ENCODE measurements at regions not wholly inside any gene's neighbourhood (a gene's known extent, or its start where the extent isn't known, plus 50 kb on each side); places are given as distances from the start of the nearest gene placed in this dataset.

GRCh38 chr3:14337828-14338227 is 64.6 kb upstream of the SLC6A6 start:
- DNase-seq (ENCODE audit: low read depth) = no peak

- no peak for DNase-seq (ENCODE audit: low read depth)
Observed at GRCh38 chr3:14338242-14338641, 64.2 kb upstream of the SLC6A6 start.

GRCh38 chr3:14338898-14339458 is 63.4 kb upstream of the SLC6A6 start:
- DNase-seq (ENCODE audit: low read depth) = no peak

DNA sequence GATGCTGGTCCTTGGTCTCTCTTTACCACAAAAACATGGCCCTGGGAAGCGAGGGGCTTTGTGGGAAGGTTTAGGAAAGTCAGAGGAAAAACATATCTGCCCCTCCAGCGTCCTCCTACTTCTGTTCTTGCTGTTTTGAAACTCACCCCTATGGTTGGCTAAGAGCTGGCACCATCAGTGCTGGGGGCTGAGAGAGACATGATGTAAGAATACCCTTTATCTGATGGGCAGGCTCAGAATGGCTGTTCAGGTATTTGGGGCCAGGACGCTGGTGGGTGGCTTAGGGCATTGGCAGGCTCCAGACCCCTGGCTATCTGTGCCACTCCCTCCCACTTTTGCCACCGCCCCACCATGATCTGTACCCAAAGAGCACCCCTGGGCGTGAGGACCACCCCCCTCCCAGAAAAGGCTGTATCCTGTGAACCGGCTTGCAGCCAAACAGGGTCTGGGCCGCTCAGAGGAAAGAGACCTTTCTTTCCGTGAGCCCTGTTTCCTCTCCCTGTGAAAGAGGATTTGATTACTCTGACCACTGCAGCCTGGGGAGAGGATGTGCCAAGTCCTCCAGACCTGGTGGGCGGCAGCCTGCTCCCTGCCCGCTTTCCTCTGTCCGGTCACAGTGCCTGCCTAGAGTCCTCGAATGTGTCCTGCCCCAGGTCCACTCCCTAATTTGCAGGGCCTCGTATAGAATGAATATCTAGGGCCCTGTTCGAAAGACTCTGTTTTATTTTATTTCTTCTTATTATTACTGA is 61.3 kb upstream of the SLC6A6 start:
- no peak for DNase-seq (ENCODE audit: low read depth)

- DNase-seq (ENCODE audit: low read depth) = no peak
Observed at GRCh38 chr3:14343338-14344112, 58.9 kb upstream of the SLC6A6 start.

- DNase-seq (ENCODE audit: low read depth) = no peak
Observed at GRCh38 chr3:14344351-14344750, 58.1 kb upstream of the SLC6A6 start.

GRCh38 chr3:14345496-14346150 is 56.8 kb upstream of the SLC6A6 start:
- no peak for DNase-seq (ENCODE audit: low read depth)

- DNase-seq (ENCODE audit: low read depth) = no peak
Observed at GRCh38 chr3:14346191-14346590, 56.2 kb upstream of the SLC6A6 start.

GRCh38 chr3:14346642-14347041 is 55.8 kb upstream of the SLC6A6 start:
- DNase-seq (ENCODE audit: low read depth) = no peak

GRCh38 chr3:14347110-14347509 is 55.3 kb upstream of the SLC6A6 start:
- no peak for DNase-seq (ENCODE audit: low read depth)

- no peak for DNase-seq (ENCODE audit: low read depth)
Observed at GRCh38 chr3:14351617-14352001, 50.8 kb upstream of the SLC6A6 start.

DNA sequence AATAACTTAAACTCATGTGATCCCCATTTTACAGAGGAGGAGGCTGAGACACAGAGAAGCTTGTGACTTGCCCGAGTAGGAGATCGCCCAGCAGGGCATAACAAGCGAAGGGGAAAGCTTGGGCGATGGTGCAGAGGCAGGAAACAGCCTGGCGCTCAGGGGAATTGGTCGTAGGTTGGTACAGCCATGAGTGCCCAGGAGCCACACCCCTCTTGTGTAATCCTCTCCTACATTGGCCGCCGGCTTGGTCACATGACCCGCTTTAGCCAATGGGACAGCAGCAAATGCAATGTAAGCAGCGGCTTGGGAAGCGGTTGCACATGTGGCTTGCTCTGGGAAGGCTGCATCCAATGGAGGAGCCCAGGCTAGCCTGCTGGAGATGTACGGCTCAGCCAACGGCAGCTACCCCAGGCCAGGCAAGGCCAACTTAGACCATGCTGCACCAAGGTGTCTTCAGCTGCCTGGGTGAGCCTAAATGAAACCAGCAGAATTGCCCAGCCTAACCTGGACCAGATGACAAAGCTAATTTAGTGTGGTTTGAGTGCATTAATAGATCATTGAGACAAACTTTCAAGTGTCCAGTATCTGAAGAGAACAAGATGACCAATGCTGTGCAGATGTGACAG is 50.3 kb upstream of the SLC6A6 start:
- DNase-seq (ENCODE audit: low read depth) = no peak
